ENCODE measurements at regions not wholly inside any gene's neighbourhood (a gene's known extent, or its start where the extent isn't known, plus 50 kb on each side); places are given as distances from the start of the nearest gene placed in this dataset.

DNA sequence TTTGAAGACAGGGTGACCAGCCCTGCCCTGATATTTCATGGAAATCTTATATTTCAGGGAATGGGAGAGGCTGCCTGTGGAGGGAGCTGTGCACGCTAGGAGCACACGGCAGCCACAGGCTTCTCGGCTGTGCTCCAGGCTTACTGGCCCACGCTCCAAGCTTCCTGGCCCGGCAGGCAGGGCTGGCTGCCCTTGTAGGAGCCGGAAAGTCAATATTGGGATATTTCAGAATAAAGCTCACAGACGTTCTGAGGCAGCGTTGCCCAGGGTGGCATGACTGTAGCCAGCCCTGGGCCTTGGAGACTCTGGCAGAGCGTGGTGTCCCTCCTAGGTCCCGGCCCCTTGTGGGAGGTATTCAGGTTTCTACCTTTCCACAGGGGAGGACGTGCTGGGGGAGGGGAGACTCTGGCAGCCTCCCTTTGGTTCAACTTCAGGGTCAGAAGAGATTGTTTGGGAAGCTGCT, 95.6 kb downstream of the NPIPB11 start:
- H3K27me3 ChIP-seq (ENCODE audit: control insufficient read depth in 2 of 2, insufficient read depth in 2 of 2, low read length in 2 of 2): peaks cover 0 to 41% of the 10 kb centered on the region in 2 experiments; a peak in 4 of 5 replicates
- DNase-seq (ENCODE audit: extremely low read depth in 1 of 4, low spot score in 3 of 4) (no peak), ATAC-seq (no peak), FAIRE-seq (no peak)
- no peaks in the 10 kb centered on the region for H3K9me1 ChIP-seq (ENCODE audit: control insufficient read depth, insufficient read depth, low read length)
- H3K9ac ChIP-seq (ENCODE audit: insufficient read depth in 1 of 2, low read depth in 2 of 2, low read length in 2 of 2): no peak overlapping the region
- H3K36me3 ChIP-seq (ENCODE audit: control insufficient read depth, insufficient read depth, low read length): no peaks in the 10 kb centered on the region
- no peak overlapping the region for H3K4me2 ChIP-seq (ENCODE audit: insufficient read depth, low read length)
- intact Hi-C loops (cut with micrococcal nuclease) (no loop called here), in situ Hi-C loops (cut with MboI) (no loop called here)
- H3K4me1 ChIP-seq (replicated peaks in 1 of 2; ENCODE audit: control insufficient read depth in 2 of 2, insufficient read depth in 2 of 2, low read length in 2 of 2): peaks cover 0 to 28% of the 10 kb centered on the region in 2 experiments; a peak in 2 of 5 replicates
- H3K9me3 ChIP-seq (replicated peaks; ENCODE audit: control insufficient read depth, insufficient read depth, low read depth, low read length): no peaks in the 10 kb centered on the region
- ChIA-PET CTCF (ENCODE audit: low intra/inter-chr PET ratio) (no interaction called here), POLR2A (interaction anchor here (0.9 kb wide), 1 partner anchor 32 kb away, joined by 3 read pairs; no protein-coding TSS in a partner anchor)
- H2AFZ ChIP-seq (ENCODE audit: low read depth, low read length): no peak overlapping the region
- no peaks in the 10 kb centered on the region for H3K79me2 ChIP-seq (ENCODE audit: control insufficient read depth, insufficient read depth, low read length)
- no peak overlapping the region for H3K4me3 ChIP-seq
- WGBS (ENCODE audit: insufficient coverage, low coverage, missing lambda C conversion rate): 22% methylated on average over 10 of the region's 11 CpGs
- H4K20me1 ChIP-seq (replicated peaks; ENCODE audit: control insufficient read depth, insufficient read depth, low read length): no peaks in the 10 kb centered on the region
- no peak overlapping the region for H3K27ac ChIP-seq (ENCODE audit: extremely low read depth, low read depth, low read length)
- BruUV-seq (replicated peaks): no TSS peak
- no peak for TF ChIP-seq ZC3H4 (CRISPR knock-in tag; IDR thresholded peaks at IDR 0.05; ENCODE audit: borderline replicate concordance)
- TF ChIP-seq, protein P1, sequence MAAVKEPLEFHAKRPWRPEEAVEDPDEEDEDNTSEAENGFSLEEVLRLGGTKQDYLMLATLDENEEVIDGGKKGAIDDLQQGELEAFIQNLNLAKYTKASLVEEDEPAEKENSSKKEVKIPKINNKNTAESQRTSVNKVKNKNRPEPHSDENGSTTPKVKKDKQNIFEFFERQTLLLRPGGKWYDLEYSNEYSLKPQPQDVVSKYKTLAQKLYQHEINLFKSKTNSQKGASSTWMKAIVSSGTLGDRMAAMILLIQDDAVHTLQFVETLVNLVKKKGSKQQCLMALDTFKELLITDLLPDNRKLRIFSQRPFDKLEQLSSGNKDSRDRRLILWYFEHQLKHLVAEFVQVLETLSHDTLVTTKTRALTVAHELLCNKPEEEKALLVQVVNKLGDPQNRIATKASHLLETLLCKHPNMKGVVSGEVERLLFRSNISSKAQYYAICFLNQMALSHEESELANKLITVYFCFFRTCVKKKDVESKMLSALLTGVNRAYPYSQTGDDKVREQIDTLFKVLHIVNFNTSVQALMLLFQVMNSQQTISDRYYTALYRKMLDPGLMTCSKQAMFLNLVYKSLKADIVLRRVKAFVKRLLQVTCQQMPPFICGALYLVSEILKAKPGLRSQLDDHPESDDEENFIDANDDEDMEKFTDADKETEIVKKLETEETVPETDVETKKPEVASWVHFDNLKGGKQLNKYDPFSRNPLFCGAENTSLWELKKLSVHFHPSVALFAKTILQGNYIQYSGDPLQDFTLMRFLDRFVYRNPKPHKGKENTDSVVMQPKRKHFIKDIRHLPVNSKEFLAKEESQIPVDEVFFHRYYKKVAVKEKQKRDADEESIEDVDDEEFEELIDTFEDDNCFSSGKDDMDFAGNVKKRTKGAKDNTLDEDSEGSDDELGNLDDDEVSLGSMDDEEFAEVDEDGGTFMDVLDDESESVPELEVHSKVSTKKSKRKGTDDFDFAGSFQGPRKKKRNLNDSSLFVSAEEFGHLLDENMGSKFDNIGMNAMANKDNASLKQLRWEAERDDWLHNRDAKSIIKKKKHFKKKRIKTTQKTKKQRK (IDR thresholded peaks at IDR 0.05; ENCODE audit: borderline replicate concordance, low read depth, low read length): no peak
- TF ChIP-seq FUS (optimal IDR thresholded peaks at IDR 0.05; ENCODE audit: low read depth, low read length): no peak
- TF ChIP-seq PRMT5 (CRISPR knock-in tag; IDR thresholded peaks at IDR 0.05): no peak
- no peak for TF ChIP-seq KAT2B (IDR thresholded peaks at IDR 0.05; ENCODE audit: low read depth, low read length)
- no peak for TF ChIP-seq ZFP30 (CRISPR knock-in tag; IDR thresholded peaks at IDR 0.05; ENCODE audit: borderline replicate concordance)
- no peak for TF ChIP-seq ZNF165 (CRISPR knock-in tag; IDR thresholded peaks at IDR 0.05; ENCODE audit: borderline replicate concordance)
- no peak for TF ChIP-seq KAT8 (IDR thresholded peaks at IDR 0.05; ENCODE audit: low read depth)
- no peak for TF ChIP-seq SOX6 (IDR thresholded peaks at IDR 0.05)
- no peak for TF ChIP-seq BHLHE40 (IDR thresholded peaks at IDR 0.05; ENCODE audit: low read length)
- TF ChIP-seq ZNF316 (IDR thresholded peaks at IDR 0.05): no peak
- TF ChIP-seq PTTG1 (tag; IDR thresholded peaks at IDR 0.05; ENCODE audit: low read depth): no peak
- TF ChIP-seq ZSCAN32 (CRISPR knock-in tag; IDR thresholded peaks at IDR 0.05): no peak
- TF ChIP-seq, protein P2, sequence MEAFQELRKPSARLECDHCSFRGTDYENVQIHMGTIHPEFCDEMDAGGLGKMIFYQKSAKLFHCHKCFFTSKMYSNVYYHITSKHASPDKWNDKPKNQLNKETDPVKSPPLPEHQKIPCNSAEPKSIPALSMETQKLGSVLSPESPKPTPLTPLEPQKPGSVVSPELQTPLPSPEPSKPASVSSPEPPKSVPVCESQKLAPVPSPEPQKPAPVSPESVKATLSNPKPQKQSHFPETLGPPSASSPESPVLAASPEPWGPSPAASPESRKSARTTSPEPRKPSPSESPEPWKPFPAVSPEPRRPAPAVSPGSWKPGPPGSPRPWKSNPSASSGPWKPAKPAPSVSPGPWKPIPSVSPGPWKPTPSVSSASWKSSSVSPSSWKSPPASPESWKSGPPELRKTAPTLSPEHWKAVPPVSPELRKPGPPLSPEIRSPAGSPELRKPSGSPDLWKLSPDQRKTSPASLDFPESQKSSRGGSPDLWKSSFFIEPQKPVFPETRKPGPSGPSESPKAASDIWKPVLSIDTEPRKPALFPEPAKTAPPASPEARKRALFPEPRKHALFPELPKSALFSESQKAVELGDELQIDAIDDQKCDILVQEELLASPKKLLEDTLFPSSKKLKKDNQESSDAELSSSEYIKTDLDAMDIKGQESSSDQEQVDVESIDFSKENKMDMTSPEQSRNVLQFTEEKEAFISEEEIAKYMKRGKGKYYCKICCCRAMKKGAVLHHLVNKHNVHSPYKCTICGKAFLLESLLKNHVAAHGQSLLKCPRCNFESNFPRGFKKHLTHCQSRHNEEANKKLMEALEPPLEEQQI (IDR thresholded peaks at IDR 0.05): no peak
- TF ChIP-seq ZFP36 (IDR thresholded peaks at IDR 0.05; ENCODE audit: low read depth, low read length, partially characterized antibody): no peak
- no peak for TF ChIP-seq NR4A1 (CRISPR knock-in tag; IDR thresholded peaks at IDR 0.05)
- no peak for TF ChIP-seq NR4A1 (tag; IDR thresholded peaks at IDR 0.05)
- no peak for TF ChIP-seq ZNF586 (CRISPR knock-in tag; conservative IDR thresholded peaks at IDR 0.05)

Measured in K562 (cell line).